Suprapubic skin (tissue), 4 donors: ENCODE measurements at regions not wholly inside any gene's neighbourhood (a gene's known extent, or its start where the extent isn't known, plus 50 kb on each side); places are given as distances from the start of the nearest gene placed in this dataset.

ENCODE experiments used
- DNase-seq, 2 donors: peaks; one replicate each; pipeline ENCODE4 v3.0.0-alpha.2; 2019; ENCODE audit warnings: low spot score in 2 of 2
- H3K27ac ChIP-seq: fragments of 200-600 bp; sonication (generic); one replicate; pipeline ENCODE4 v1.5.1; 2019
- H3K27me3 ChIP-seq: fragments of 200-600 bp; sonication (generic); one replicate; pipeline ENCODE4 v1.5.1; 2019
- H3K36me3 ChIP-seq: fragments of 200-600 bp; sonication (generic); one replicate; pipeline ENCODE4 v1.5.1; 2019
- H3K4me1 ChIP-seq: fragments of 200-600 bp; sonication (generic); one replicate; pipeline ENCODE4 v1.5.1; 2019
- H3K4me3 ChIP-seq: fragments of 200-600 bp; sonication (generic); one replicate; pipeline ENCODE4 v1.5.1; 2019; ENCODE audit warnings: mild to moderate bottlenecking
- H3K9me3 ChIP-seq: fragments of 200-600 bp; sonication (generic); one replicate; pipeline ENCODE4 v1.5.1; 2019
- EP300 ChIP-seq: sonication (generic); formaldehyde crosslinking; IDR thresholded peaks from one replicate; pipeline ENCODE4 v1.6.1; 2017; ENCODE audit warnings: antibody characterized with exemption
- POLR2A ChIP-seq, 2 donors: fragments of 450-650 bp; IDR thresholded peaks; one replicate each; pipeline ENCODE4 v1.6.1; 2017; ENCODE audit warnings: antibody characterized with exemption in 2 of 2, mild to moderate bottlenecking in 2 of 2, moderate library complexity in 2 of 2
- POLR2AphosphoS5 ChIP-seq, 3 donors: sonication (generic); formaldehyde crosslinking; IDR thresholded peaks; one replicate each; pipeline ENCODE4 v1.6.1; 2017; ENCODE audit warnings: antibody characterized with exemption in 3 of 3
- WGBS: methylation state at CpG from one replicate; pipeline ENCODE4 v1.1.5; 2018; 5-methylcytosine and 5-hydroxymethylcytosine counted together
- TF ChIP-seq, protein P1 (sequence below), 2 donors: fragments of 200-600 bp in 1 of 2; fragments of 450-650 bp in 1 of 2; sonication (generic) in 1 of 2; IDR thresholded peaks; one replicate each; pipeline ENCODE4 v1.5.1; 2016 to 2019; ENCODE audit warnings: antibody characterized with exemption in 2 of 2, mild to moderate bottlenecking in 1 of 2, moderate library complexity in 1 of 2

DNA sequence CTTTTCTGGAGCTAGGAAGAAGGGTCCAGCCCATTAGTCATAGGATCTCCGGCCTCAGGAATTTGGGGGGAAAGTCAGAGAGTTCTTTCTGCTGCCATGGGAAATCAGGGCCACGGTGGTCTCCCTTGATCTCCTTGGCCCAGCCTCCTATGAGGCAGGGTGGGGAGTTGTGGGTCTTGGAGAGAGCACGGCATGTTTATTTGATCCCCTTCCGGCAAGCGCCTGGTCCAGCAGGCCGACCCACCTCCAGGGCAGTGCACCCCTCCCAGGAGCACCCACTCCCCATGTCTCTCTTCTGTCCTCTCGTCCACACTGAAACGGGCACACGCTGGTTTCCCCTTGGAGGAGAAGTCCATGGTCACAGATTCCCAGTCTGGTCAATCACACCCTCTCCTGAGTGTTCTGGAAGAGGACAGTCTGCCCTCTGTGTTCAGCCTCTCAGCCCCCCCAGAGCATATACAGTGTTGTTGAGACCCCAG is 464.6 kb upstream of the HS6ST1 start:
- Histone ChIP-seq H3K27ac (no peak overlapping the region), H3K4me1 (peaks cover 10% of the 10 kb centered on the region), H3K4me3 (no peak overlapping the region), H3K27me3 (no peaks in the 10 kb centered on the region), H3K36me3 (no peaks in the 10 kb centered on the region), H3K9me3 (no peaks in the 10 kb centered on the region)
- DNase-seq: peak in 1 of 2 donors; percentile 35
- TF ChIP-seq POLR2AphosphoS5 (IDR thresholded peaks at IDR 0.05): no peak
- no peak for TF ChIP-seq POLR2A (IDR thresholded peaks at IDR 0.05)
- TF ChIP-seq, protein P1, sequence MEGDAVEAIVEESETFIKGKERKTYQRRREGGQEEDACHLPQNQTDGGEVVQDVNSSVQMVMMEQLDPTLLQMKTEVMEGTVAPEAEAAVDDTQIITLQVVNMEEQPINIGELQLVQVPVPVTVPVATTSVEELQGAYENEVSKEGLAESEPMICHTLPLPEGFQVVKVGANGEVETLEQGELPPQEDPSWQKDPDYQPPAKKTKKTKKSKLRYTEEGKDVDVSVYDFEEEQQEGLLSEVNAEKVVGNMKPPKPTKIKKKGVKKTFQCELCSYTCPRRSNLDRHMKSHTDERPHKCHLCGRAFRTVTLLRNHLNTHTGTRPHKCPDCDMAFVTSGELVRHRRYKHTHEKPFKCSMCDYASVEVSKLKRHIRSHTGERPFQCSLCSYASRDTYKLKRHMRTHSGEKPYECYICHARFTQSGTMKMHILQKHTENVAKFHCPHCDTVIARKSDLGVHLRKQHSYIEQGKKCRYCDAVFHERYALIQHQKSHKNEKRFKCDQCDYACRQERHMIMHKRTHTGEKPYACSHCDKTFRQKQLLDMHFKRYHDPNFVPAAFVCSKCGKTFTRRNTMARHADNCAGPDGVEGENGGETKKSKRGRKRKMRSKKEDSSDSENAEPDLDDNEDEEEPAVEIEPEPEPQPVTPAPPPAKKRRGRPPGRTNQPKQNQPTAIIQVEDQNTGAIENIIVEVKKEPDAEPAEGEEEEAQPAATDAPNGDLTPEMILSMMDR (IDR thresholded peaks at IDR 0.05): no peak
- TF ChIP-seq EP300: no peak
- WGBS: 85% methylated on average over 9 of the region's 9 CpGs

DNA sequence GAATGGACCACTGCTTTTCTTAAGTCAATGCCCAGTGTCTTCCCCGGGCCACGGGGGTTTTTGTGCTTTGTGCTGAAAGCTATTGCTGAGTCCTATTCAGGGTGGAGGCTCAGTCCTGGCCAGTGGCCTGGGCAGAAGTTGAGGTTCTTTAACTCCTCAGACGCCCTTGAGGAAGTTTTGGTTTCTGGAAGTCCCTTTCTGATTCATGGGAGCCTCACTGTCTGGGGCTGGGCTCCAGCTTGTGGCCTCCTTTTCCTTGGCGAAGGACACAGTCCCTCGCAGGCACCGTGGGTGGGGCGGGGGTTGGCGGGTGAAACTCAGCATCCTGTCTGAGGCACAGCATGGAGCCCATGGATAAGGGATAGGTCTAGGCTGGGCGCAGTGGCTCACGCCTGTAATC is 465.2 kb upstream of the HS6ST1 start:
- Histone ChIP-seq H3K27me3 (no peaks in the 10 kb centered on the region), H3K36me3 (no peaks in the 10 kb centered on the region), H3K4me3 (no peak overlapping the region), H3K4me1 (peaks cover 10% of the 10 kb centered on the region), H3K9me3 (no peaks in the 10 kb centered on the region), H3K27ac (no peak overlapping the region)
- 59% methylated on average over 10 of the region's 10 CpGs for WGBS
- TF ChIP-seq, protein P1 (IDR thresholded peaks at IDR 0.05): no peak
- TF ChIP-seq POLR2A (IDR thresholded peaks at IDR 0.05) (no peak), EP300 (no peak), POLR2AphosphoS5 (IDR thresholded peaks at IDR 0.05) (no peak)
- no peak for DNase-seq

DNA sequence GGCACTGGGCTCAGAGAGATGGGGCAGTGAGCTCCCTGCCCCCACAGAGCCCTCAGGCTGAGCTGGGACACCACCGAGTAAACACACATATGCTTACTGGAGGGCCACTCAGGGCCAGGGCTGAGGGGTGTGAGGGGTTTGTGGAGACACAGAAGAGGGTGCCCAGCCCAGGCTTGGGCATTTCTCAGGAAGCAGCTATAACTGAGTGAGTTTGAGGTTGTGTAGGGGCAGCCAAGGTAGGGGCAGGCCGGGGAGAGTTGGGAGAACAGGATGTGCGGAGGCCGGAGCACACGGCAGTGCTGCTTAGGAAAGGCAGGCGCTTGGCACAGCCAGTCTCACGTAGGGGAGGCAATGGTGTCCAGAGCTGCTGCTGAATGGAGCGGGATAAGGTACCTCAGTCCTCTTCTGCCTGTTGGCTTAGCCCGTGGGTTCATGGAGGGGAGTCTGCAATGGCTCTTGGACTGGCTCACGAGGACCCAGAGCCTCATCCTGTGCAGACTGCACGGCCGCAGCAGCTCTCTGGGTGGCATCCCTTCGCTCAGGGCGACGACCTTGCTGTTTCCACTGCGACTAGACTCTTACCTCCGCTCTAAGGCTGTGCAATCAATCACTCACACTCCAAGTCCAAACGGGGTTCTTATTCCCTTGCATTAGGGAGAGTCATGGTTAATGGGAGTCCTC is 466.1 kb upstream of the HS6ST1 start:
- no peak for DNase-seq
- Histone ChIP-seq H3K4me3 (no peak overlapping the region), H3K27ac (no peak overlapping the region), H3K9me3 (no peaks in the 10 kb centered on the region), H3K4me1 (peaks cover 10% of the 10 kb centered on the region), H3K36me3 (no peaks in the 10 kb centered on the region), H3K27me3 (no peaks in the 10 kb centered on the region)
- 83% methylated on average over 18 of the region's 18 CpGs for WGBS
- no peak for TF ChIP-seq EP300
- TF ChIP-seq POLR2A (IDR thresholded peaks at IDR 0.05): no peak
- TF ChIP-seq, protein P1 (IDR thresholded peaks at IDR 0.05): no peak

DNA sequence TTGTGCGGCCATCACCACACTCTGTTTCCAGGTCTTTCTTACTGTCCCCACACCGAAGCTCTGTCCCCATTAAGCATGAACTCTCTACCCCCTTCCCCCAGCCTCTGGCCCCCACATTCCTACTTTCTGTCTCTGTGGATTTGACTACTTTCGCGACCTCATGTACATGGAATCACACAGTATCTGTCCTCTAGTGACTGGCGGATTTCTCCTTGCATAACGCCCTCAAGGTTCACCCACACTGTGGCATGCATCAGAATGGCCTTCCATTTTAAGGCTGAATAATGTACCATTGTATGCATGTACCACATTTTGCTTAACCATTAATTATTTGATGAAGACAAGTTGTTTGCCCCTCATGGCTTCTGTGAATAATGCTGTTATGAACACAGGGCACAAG is 467.6 kb upstream of the HS6ST1 start:
- 68% methylated on average over 6 of the region's 6 CpGs for WGBS
- TF ChIP-seq POLR2AphosphoS5 (IDR thresholded peaks at IDR 0.05) (no peak), POLR2A (IDR thresholded peaks at IDR 0.05) (no peak), EP300 (no peak)
- TF ChIP-seq, protein P1 (IDR thresholded peaks at IDR 0.05): no peak
- Histone ChIP-seq H3K9me3 (no peaks in the 10 kb centered on the region), H3K27me3 (no peaks in the 10 kb centered on the region), H3K4me1 (peaks cover 12% of the 10 kb centered on the region), H3K36me3 (no peaks in the 10 kb centered on the region), H3K4me3 (no peak overlapping the region), H3K27ac (no peak overlapping the region)
- DNase-seq: no peak

DNA sequence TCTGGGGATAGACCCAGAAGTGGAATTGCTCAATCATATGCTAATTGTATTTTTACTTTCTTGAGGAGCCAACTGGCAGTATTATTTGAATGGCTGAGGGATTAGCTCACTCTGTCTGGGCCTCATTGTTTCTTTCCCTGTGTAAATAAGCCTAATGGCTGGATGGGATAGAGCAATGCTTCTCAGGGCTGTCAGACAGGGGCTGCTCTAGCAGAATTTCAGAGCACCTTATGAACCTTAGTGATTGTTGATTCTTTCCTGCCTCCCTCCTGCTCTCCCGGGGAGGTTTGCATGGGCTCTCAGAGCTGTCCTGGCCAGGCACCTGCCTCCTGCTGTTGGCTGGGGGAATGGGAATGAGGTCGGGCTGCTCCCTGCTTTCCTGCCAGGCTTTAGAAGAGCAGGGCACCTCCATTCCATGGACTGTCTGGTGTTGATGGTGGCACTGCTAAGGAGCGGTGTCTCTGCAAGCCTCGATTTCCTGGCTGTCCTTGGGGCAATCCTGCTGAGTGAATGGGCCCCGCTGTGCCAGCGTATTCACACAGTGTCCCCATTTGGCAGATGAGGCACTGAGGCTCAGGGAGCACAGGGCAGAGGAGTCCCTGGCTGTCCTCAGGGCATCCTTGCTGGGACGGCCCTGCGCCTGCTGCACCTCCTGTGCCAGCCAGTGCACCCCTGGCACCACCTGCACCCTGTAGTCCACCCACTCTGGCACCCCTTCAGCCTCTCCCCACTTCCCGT is 468.2 kb upstream of the HS6ST1 start:
- no peaks in the 10 kb centered on the region for H3K9me3 ChIP-seq
- peaks cover 15% of the 10 kb centered on the region for H3K4me1 ChIP-seq
- no peak for DNase-seq
- H3K27me3 ChIP-seq: no peaks in the 10 kb centered on the region
- no peak overlapping the region for H3K4me3 ChIP-seq
- no peak for TF ChIP-seq POLR2A (IDR thresholded peaks at IDR 0.05)
- no peak for TF ChIP-seq POLR2AphosphoS5 (IDR thresholded peaks at IDR 0.05)
- TF ChIP-seq, protein P1 (IDR thresholded peaks at IDR 0.05): no peak
- no peak for TF ChIP-seq EP300
- no peaks in the 10 kb centered on the region for H3K36me3 ChIP-seq
- 83% methylated on average over 6 of the region's 9 CpGs for WGBS
- H3K27ac ChIP-seq: peak overlapping the region; percentile 8
